GM19240 (cell line): ENCODE measurements at regions not wholly inside any gene's neighbourhood (a gene's known extent, or its start where the extent isn't known, plus 50 kb on each side); places are given as distances from the start of the nearest gene placed in this dataset.

Experiments
- DNase-seq: peaks from one replicate; pipeline ENCODE4 v3.0.0; 2011; ENCODE audit warnings: low spot score; ENCODE audit not compliant: insufficient read length

DNA sequence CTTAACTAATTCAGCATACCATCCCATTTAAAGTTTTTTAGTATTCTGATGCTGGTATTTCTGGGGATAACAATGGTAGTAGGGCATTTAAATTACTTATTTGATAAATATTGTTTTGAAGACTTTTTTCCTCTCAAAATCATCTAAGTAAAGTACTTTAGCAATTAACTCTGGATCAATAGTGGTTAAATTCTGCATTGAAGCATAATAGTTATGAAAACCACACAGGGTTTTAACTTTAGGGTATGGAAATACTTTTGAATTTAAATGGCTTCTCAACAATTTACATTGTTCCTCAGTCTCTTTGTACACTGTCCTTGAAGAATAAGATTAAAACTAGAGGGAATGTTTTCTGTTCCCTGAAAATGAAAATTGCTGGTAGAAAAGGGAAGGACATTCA lies 202.6 kb upstream of the STEAP4 start:
- no peak for DNase-seq

DNA sequence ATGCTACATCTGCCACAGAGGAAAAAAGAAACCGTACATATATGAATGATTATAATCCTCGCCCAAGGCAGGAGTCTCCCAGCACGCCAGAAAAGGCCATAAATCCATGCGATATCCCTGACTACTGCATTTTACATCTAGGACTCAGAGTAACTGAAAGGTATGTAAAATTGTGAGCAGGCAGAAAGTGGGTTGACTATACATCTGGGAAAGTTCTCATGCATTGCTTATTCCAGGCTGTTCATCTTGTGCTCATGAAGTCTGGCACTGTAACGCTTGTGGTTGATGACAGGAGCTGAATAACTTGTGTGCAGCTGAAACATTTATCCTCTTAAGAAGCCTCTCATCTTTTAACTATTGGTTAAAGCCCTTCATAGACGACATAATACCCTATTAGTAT lies 193.4 kb upstream of the STEAP4 start:
- no peak for DNase-seq

DNA sequence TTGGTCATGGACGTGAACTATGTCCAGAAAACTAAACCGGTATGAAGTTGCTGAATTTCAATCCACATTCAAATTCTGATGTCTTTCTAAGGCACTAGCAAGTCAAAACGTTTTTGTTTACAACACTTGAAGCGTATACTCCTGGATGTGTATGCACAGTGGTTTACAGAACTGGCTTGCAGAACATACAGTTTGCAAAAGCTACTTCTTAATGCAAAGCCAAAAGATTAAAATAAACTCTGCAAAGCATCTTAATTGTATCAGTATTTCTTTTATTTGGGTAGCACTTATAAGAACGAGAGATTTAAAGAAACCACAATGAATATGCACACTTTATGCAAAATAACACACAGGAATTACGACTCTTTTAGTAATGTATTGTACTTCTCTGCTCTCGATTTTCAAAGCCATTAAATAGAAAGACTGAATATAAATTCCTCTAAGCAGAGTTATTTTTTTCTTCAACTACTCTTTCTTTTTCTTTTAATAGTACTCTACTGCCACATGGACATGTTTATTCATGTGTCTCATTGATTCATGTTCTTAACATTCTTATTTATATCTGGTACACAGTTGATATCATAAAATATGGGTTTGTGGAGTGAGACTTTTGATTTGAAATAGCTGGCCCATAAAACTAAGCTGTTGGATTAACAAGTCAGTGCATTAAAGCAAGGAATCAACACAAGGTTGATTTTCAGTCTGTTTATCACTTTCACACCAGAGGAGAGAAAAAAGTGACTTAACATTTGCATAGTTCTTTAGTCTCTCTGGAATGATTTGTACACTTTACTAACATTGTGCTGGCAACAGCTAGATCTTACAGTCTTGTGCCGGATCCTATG lies 189.4 kb upstream of the STEAP4 start:
- DNase-seq = no peak

DNA sequence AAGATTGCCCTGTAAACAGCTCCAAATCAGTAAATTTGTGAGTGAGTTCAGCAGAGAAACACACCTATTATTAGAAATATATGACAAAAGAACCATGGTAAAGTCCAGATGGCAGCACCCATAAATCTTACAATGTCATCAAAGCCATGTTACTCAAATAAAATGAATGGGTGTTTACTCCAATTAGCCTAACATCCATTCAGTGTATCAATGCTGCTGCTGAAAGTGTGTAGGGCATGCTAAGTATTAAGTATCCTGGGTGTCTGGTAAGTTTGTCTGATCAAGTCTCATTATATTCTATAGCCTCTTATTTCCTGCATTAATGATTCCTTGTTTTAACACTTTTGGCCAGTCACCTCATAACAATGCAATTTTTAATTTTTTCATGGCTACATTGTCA lies 185.5 kb upstream of the STEAP4 start:
- no peak for DNase-seq

DNA sequence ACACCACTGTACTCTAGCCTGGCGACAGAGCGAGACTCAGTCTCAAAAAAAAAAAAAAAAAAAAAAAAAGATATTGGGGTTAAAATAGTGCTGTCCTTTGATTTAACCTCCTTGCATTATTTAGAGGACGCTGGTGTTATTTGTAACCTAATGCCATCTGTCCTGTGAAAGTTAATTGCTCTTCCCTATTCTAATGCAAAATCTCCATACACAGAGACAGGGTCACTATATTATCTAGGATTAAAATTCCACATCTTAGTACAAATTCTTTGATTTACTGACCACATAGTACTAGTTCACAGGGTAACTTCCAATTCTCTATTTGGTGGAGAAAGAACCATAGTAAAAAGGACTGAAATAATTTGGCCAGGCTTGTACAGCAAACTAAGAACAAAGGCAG lies 184.2 kb upstream of the STEAP4 start:
- no peak for DNase-seq

- no peak for DNase-seq
Measured at GRCh38 chr7:88490161-88490560, 183.5 kb upstream of the STEAP4 start.

- DNase-seq = no peak
Measured at GRCh38 chr7:88485821-88486220, 179.1 kb upstream of the STEAP4 start.

DNA sequence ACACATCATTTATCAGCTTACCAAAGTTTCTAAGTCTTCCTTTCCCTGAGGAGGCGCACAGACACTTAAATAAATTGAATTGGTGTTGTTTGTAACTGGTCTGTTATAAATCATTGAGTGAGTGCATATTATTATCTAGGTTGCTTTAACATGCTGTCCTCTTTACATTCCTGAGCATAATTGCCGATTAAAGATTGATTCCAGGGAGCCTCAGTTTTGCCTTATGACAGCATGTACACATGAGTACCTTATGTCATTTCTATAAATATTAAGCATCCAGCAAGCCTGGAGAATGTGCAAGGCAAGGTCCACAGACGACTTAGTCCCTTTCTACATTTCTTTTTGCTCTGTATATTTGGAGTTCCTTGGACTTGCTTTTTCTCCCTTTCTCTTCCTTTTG lies 177.9 kb upstream of the STEAP4 start:
- DNase-seq = no peak

DNA sequence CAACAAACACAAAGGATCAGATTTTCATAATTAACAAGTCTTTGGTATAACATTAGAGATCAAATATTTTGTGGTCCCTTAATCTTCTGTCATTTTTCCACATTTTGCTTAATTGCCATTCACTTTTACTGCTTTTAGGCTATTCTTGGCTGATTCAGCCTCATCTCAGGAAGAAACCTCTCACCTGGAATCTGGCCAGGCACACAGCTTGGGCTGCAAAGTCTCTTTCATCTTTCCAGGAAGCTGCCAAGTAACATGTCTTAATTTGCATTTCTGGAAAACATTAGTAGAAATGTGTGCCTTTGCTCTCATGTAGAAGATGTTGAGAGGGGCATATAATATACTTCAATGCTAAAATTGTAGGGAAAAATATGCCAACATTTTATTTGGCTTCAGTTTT lies 174.2 kb upstream of the STEAP4 start:
- DNase-seq = no peak

GRCh38 chr7:88480271-88480670 lies 173.6 kb upstream of the STEAP4 start:
- DNase-seq = no peak

DNA sequence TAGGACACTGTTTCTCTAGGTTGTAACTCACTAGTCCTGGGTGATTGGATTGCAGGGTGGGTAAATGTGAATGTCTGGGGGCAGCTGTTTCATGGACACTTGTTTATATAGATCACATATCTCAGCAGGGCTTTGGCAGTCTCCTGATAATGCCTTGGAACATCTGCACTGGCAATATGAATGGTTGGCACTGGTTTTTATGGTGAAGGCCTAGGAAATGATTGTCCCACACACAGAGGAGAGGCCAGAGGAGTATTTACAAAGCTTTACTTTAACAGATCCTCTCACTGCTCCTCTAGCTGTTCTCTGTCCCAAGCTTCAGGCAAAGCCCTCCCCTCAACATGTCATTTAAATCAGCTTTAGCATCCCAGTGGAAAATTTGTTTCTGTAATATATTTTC lies 171.3 kb upstream of the STEAP4 start:
- no peak for DNase-seq

DNA sequence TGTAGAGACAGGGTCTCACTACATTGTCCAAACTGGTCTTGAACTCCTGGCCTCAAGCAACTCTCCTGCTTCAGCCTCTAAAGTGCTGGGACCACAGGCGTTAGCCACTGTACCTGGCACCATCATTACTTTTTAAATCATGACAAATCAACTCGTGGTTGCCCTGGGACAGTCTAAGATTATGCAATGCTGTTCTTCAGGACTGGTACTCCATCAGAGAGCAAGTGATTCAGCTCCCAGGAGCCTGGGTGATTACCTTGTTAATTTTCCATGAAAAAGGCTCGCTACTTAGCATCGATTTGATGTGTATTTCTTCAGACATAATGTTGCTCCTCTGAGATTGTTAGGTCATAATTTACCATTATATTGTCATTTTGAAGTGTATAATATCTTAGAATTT lies 158.9 kb upstream of the STEAP4 start:
- no peak for DNase-seq

DNA sequence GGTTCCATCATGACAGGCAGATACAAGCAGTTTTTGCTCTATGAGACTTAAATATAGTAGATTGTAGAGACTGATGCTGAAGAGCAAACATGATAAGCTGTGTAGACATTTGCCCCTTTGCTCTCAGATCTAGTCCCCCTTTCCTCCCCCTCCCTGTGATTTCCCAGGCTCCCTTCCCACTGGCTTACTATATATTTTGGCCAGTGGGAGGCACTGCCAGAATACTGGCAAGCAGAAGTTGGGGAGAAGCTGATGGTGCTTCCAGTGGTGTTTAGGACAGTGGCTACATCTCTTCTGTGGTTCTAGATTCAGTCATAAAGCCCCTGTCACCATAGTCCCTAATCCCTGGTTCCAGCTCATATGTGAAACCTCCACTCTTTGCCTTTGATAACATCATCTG lies 156.1 kb upstream of the STEAP4 start:
- no peak for DNase-seq

DNA sequence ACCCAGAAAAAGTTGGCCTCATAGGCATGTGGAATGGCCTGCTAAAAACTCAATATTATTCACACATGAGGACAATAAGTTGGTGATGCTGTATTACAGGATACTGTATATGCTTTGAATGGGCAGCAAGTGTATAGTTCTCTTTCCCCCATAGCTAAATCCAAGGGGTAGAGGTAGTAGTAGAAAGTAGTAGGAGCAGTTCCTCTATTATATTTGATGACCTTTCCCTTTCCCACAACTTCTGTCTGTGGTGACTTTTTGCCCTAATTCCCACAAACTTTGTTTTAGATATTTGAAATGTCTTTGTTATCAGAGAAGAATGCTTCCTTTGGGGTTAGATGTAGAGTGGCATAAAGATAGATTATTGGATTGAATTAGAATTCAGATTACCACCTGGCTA lies 154.0 kb upstream of the STEAP4 start:
- no peak for DNase-seq

DNA sequence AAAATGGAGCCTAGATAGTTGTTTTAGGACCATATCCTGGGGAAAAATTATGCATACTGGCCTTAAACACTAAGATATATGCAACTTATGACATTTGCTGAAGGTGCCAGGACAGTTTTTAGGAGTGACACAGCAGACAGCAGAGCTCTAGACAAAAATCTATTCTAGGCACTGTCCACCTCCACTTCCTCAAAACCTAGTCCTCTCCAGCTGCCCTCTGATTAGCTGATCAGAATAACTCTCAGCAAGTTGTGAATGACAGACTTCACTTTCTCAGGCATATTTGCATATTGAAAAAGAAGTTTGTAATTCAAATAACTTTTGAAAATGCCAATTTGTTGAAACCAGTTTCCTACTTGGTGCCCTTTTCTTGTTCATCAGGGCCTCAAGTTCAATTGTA lies 152.3 kb upstream of the STEAP4 start:
- no peak for DNase-seq

DNA sequence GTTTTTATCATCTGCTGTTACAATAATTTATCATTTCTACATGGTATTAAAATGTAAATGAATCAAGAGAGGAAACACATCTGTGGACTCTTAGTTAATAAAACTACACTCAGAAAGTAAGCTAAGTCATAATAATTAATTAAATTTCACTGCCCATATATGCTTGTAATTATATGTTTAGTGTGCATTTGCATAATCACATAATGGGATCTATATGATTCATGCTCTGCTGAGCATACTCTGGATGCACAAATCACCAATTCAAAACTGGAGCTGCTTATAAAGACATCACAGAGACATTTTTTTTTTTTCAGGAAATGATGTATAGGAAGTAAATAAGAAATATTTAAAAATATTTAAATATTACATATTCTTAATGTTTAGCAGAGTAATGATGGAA lies 151.6 kb upstream of the STEAP4 start:
- no peak for DNase-seq

GRCh38 chr7:88457320-88457719 lies 150.6 kb upstream of the STEAP4 start:
- DNase-seq = no peak

GRCh38 chr7:88456490-88456889 lies 149.8 kb upstream of the STEAP4 start:
- no peak for DNase-seq

DNA sequence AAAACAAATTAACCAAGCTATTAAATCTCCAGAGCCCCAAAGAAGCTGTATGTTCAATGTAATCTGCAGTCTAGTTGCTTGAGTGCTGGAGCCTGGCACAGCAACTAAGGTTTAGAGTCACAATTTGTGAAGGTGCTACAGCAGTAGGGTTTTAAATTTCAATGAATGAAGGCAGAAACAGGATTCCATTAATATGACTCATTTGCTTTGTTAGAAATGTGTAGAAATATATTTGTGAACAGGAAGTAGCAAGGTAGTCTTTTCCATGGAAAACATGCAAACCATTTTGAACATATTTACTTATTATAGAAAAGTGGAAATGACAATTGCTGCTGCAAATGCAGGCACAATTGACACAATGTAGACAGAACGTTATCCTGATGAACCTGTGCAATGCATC lies 149.0 kb upstream of the STEAP4 start:
- DNase-seq = no peak

DNA sequence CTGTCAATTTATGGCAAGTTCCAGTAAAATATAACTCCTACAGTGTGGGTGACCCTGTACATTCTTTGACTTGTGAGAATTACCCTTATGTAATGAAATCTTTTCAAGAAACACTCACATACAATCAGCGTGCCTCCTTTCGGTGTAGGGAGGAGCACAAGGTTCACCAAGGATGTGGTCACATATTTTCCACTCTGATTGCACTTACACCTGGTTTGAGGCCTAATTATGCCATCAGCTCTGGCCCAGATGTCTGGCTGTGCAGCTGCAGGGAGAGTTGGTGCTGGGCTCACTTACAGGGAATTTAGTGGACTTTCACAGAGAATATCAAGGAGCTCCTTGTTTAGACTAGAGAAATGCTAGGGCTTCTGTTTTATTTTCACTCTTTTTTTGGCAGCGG lies 146.0 kb upstream of the STEAP4 start:
- no peak for DNase-seq

GRCh38 chr7:88450874-88451273 lies 144.2 kb upstream of the STEAP4 start:
- no peak for DNase-seq

GRCh38 chr7:88449410-88449809 lies 142.7 kb upstream of the STEAP4 start:
- DNase-seq = no peak

DNA sequence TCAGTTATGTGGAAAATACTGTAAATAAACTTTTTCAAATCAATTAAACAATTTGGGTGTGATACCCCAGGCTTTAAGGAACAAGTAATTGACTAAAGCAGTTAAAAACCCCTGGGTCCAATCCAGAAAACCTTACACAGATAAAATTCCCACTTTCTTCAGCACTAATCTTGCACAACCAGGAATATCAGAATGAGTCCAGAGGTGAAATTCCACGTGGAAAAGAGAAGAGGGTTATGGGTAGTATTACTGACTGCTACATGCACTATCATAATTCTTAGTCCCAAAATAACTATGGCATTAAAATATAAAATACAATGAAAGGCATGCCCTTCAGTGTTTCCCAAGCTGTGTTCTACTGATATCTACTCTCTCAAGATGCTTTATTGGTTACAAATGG lies 135.7 kb upstream of the STEAP4 start:
- DNase-seq = no peak

GRCh38 chr7:88437132-88437531 lies 130.4 kb upstream of the STEAP4 start:
- DNase-seq = no peak
